ENCODE measurements at regions not wholly inside any gene's neighbourhood (a gene's known extent, or its start where the extent isn't known, plus 50 kb on each side); places are given as distances from the start of the nearest gene placed in this dataset.
A peak's percentile ranks its signal among the peaks of the same experiment; 100 is the strongest.

GRCh38 chr16:66274335-66275110 lies 92.0 kb upstream of the CDH5 start:
- Histone ChIP-seq H3K36me3 (ENCODE audit: control insufficient read depth, insufficient read depth, low read length) (no peaks in the 10 kb centered on the region), H2AFZ (replicated peaks; ENCODE audit: low read length, poor library complexity) (peak overlapping the region; percentile 29), H3K9me3 (ENCODE audit: control insufficient read depth, insufficient read depth, low read length) (no peaks in the 10 kb centered on the region; the same call in 1 of the 2 replicates), H3K56ac (ENCODE audit: extremely low read depth, insufficient read depth, low read length) (no peak overlapping the region), H2BK20ac (ENCODE audit: low read depth, low read length) (peak overlapping the region; percentile 15; the same call in 1 of the 2 replicates), H3K4me2 (ENCODE audit: low read depth, low read length) (no peak overlapping the region), H3K79me1 (ENCODE audit: low read depth in 1 of 2, low read length in 2 of 2) (no peaks in the 10 kb centered on the region), H4K8ac (ENCODE audit: low read depth in 2 of 2, low read length in 2 of 2) (peak overlapping the region; percentile 39 to 63; a peak in 3 of 4 replicates), H3K14ac (replicated peaks; ENCODE audit: low read depth, low read length) (0 out of 2 replicates have a peak overlapping the region, but pooled peaks have one; percentile 38), H3K27me3 (ENCODE audit: control insufficient read depth, insufficient read depth, low read length) (no peaks in the 10 kb centered on the region), H3K23ac (ENCODE audit: low read depth, low read length) (no peak overlapping the region), H2BK5ac (ENCODE audit: low read depth, low read length, poor library complexity, severe bottlenecking) (no peak overlapping the region), H3K9ac (ENCODE audit: low read depth, low read length) (no peak overlapping the region), H3K4me3 (ENCODE audit: insufficient read depth, low read depth, low read length) (no peak overlapping the region), H2BK15ac (ENCODE audit: low read depth, low read length) (peak overlapping the region; percentile 71; the same call in 1 of the 3 replicates), H3K4me1 (ENCODE audit: control insufficient read depth, insufficient read depth, low read length) (peaks cover 5% of the 10 kb centered on the region), H2AK9ac (replicated peaks; ENCODE audit: low read depth, low read length, poor library complexity) (no peak overlapping the region), H4K91ac (ENCODE audit: insufficient read depth, low read depth, low read length) (0 out of 2 replicates have a peak overlapping the region, but pooled peaks have one; percentile 26), H3K4ac (ENCODE audit: low read depth, low read length) (peak overlapping the region; percentile 55), H3K27ac (ENCODE audit: insufficient read depth, low read length) (no peak overlapping the region), H3K18ac (ENCODE audit: low read depth, low read length) (no peak overlapping the region; the same call in 1 of the 2 replicates), H4K5ac (ENCODE audit: low read depth, low read length) (peak overlapping the region; percentile 7; the same call in 1 of the 2 replicates), H4K20me1 (ENCODE audit: insufficient read depth, low read length) (no peaks in the 10 kb centered on the region), H3K9me1 (ENCODE audit: insufficient read depth, low read length) (peaks cover 4% of the 10 kb centered on the region; the same call in 1 of the 2 replicates), H2BK120ac (ENCODE audit: low read depth, low read length) (peak overlapping the region; percentile 65), H2AK5ac (ENCODE audit: low read depth, low read length) (peak overlapping the region; percentile 71; the same call in 1 of the 2 replicates)
- ChIA-PET CTCF (interaction anchor here (0.9 to 2.7 kb wide), 4 partner anchors 14 to 1154 kb away, joined by 3 to 11 read pairs (median 3); no protein-coding TSS in a partner anchor), POLR2A (ENCODE audit: unreplicated experiment) (no interaction called here)
- peak; percentile 44 for DNase-seq
- BruUV-seq (replicated peaks) = no TSS peak
- dilution Hi-C loops (cut with HindIII; ENCODE audit: low sequenced_read_pairs, unreplicated experiment) (no loop called here), intact Hi-C loops (cut with micrococcal nuclease) (loop anchor here (5.0 to 10.0 kb wide), 3 partner anchors 208 to 940 kb away; no protein-coding TSS in a partner anchor), in situ Hi-C loops (cut with MboI; ENCODE audit: low sequenced_read_pairs) (loop anchor here (5.0 kb wide), 1 partner anchor 1152 kb away; the partner anchor contains the start of gene CDH11)
- TF ChIP-seq CTCF (conservative IDR thresholded peaks at IDR 0.05; ENCODE audit: low read depth, low read length) = peak; percentile 37; the same call in 1 of the 2 replicates
- TF ChIP-seq RFX5 (IDR thresholded peaks at IDR 0.05; ENCODE audit: low read depth, low read length) = no peak
- TF ChIP-seq CEBPB (IDR thresholded peaks at IDR 0.05; ENCODE audit: low read depth, low read length) = no peak
- ATAC-seq (ENCODE audit: low read depth) = peak; percentile 15
- no CpG with 5 or more reads among the region's 9 CpGs for WGBS, 2 experiments (ENCODE audit: extremely low coverage in 2 of 2, insufficient read length in 1 of 2)
